A673 (cell line): ENCODE measurements at regions not wholly inside any gene's neighbourhood (a gene's known extent, or its start where the extent isn't known, plus 50 kb on each side); places are given as distances from the start of the nearest gene placed in this dataset.

Source experiments
- EZH2 ChIP-seq: fragments of 200-600 bp; sonication (generic); IDR thresholded peaks from 2 replicates; pipeline ENCODE4 v1.6.1; 2017; ENCODE audit warnings: borderline replicate concordance, low read depth, mild to moderate bottlenecking, mixed read lengths, antibody characterized with exemption, low read length; ENCODE audit not compliant: poor library complexity, severe bottlenecking
- TF ChIP-seq, protein P1 (sequence below): fragments of 300-800, 200-600 bp; sonication (generic); conservative IDR thresholded peaks from 2 replicates; pipeline ENCODE4 v1.5.1; 2017; ENCODE audit warnings: low read depth, mild to moderate bottlenecking, antibody characterized with exemption, low read length, moderate library complexity, mixed read lengths

DNA sequence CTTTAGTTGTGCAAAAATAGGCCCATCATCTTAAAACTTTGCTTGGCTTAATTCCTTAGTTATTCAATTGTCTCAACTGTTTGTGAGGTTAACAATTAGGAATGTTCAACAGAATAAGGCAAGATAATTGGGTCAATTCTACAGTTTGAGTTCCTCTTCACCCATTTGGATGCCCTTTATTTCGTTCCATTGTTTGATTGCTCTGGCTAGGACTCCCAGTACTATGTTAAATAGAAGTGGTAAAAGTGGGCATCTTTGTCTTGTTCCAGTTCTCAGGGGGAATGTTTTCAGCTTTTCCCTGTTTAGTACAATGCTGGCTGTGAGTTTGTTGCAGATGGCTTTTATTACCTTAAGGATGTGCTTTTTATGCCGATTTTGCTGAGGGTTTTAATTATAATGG, 761.5 kb upstream of the GRIA3 start:
- TF ChIP-seq, protein P1, sequence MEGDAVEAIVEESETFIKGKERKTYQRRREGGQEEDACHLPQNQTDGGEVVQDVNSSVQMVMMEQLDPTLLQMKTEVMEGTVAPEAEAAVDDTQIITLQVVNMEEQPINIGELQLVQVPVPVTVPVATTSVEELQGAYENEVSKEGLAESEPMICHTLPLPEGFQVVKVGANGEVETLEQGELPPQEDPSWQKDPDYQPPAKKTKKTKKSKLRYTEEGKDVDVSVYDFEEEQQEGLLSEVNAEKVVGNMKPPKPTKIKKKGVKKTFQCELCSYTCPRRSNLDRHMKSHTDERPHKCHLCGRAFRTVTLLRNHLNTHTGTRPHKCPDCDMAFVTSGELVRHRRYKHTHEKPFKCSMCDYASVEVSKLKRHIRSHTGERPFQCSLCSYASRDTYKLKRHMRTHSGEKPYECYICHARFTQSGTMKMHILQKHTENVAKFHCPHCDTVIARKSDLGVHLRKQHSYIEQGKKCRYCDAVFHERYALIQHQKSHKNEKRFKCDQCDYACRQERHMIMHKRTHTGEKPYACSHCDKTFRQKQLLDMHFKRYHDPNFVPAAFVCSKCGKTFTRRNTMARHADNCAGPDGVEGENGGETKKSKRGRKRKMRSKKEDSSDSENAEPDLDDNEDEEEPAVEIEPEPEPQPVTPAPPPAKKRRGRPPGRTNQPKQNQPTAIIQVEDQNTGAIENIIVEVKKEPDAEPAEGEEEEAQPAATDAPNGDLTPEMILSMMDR = no peak
- TF ChIP-seq EZH2 = no peak
